ENCODE measurements at regions not wholly inside any gene's neighbourhood (a gene's known extent, or its start where the extent isn't known, plus 50 kb on each side); places are given as distances from the start of the nearest gene placed in this dataset.

- H3K9me3 Mint-ChIP-seq (ENCODE audit: unreplicated experiment): no peaks in the 10 kb centered on the region
- H3K27ac Mint-ChIP-seq (ENCODE audit: unreplicated experiment): no peak overlapping the region
- TF ChIP-seq CTCF (IDR thresholded peaks at IDR 0.05; ENCODE audit: partially characterized antibody, unreplicated experiment): no peak
- no peak overlapping the region for H3K4me3 Mint-ChIP-seq (ENCODE audit: unreplicated experiment)
- no peaks in the 10 kb centered on the region for H3K36me3 Mint-ChIP-seq (ENCODE audit: unreplicated experiment)
- no peak for DNase-seq
- peaks cover 5% of the 10 kb centered on the region for H3K4me1 Mint-ChIP-seq (ENCODE audit: low read depth, unreplicated experiment)
- H3K27me3 Mint-ChIP-seq (ENCODE audit: unreplicated experiment): no peaks in the 10 kb centered on the region
These were observed 114.2 kb upstream of the MIR17HG start for GRCh38 chr13:91233291-91233690.

- no peaks in the 10 kb centered on the region for H3K36me3 Mint-ChIP-seq (ENCODE audit: unreplicated experiment)
- no peak for TF ChIP-seq CTCF (IDR thresholded peaks at IDR 0.05; ENCODE audit: partially characterized antibody, unreplicated experiment)
- H3K4me3 Mint-ChIP-seq (ENCODE audit: unreplicated experiment): no peak overlapping the region
- no peak for DNase-seq
- no peaks in the 10 kb centered on the region for H3K27me3 Mint-ChIP-seq (ENCODE audit: unreplicated experiment)
- peaks cover 5% of the 10 kb centered on the region for H3K4me1 Mint-ChIP-seq (ENCODE audit: low read depth, unreplicated experiment)
- H3K9me3 Mint-ChIP-seq (ENCODE audit: unreplicated experiment): peaks cover 3% of the 10 kb centered on the region
- H3K27ac Mint-ChIP-seq (ENCODE audit: unreplicated experiment): no peak overlapping the region
These were observed 111.3 kb upstream of the MIR17HG start for GRCh38 chr13:91236182-91236581.

- TF ChIP-seq CTCF (IDR thresholded peaks at IDR 0.05; ENCODE audit: partially characterized antibody, unreplicated experiment): no peak
- Mint-ChIP-seq H3K27ac (ENCODE audit: unreplicated experiment) (no peak overlapping the region), H3K4me3 (ENCODE audit: unreplicated experiment) (no peak overlapping the region), H3K9me3 (ENCODE audit: unreplicated experiment) (peaks cover 3% of the 10 kb centered on the region), H3K4me1 (ENCODE audit: low read depth, unreplicated experiment) (peaks cover 5% of the 10 kb centered on the region), H3K27me3 (ENCODE audit: unreplicated experiment) (no peaks in the 10 kb centered on the region), H3K36me3 (ENCODE audit: unreplicated experiment) (peaks cover 7% of the 10 kb centered on the region)
- no peak for DNase-seq
These were observed 110.6 kb upstream of the MIR17HG start for GRCh38 chr13:91236921-91237320.

- no peak for TF ChIP-seq CTCF (IDR thresholded peaks at IDR 0.05; ENCODE audit: partially characterized antibody, unreplicated experiment)
- Mint-ChIP-seq H3K9me3 (ENCODE audit: unreplicated experiment) (peaks cover 3% of the 10 kb centered on the region), H3K27me3 (ENCODE audit: unreplicated experiment) (no peaks in the 10 kb centered on the region), H3K36me3 (ENCODE audit: unreplicated experiment) (peaks cover 14% of the 10 kb centered on the region), H3K4me1 (ENCODE audit: low read depth, unreplicated experiment) (peaks cover under 1% of the 10 kb centered on the region), H3K4me3 (ENCODE audit: unreplicated experiment) (no peak overlapping the region), H3K27ac (ENCODE audit: unreplicated experiment) (no peak overlapping the region)
- no peak for DNase-seq
These were observed 109.5 kb upstream of the MIR17HG start for GRCh38 chr13:91238036-91238435.

- no peaks in the 10 kb centered on the region for H3K4me1 Mint-ChIP-seq (ENCODE audit: low read depth, unreplicated experiment)
- H3K4me3 Mint-ChIP-seq (ENCODE audit: unreplicated experiment): no peak overlapping the region
- no peak overlapping the region for H3K27ac Mint-ChIP-seq (ENCODE audit: unreplicated experiment)
- peaks cover 19% of the 10 kb centered on the region for H3K36me3 Mint-ChIP-seq (ENCODE audit: unreplicated experiment)
- H3K9me3 Mint-ChIP-seq (ENCODE audit: unreplicated experiment): peaks cover 3% of the 10 kb centered on the region
- DNase-seq: no peak
- TF ChIP-seq CTCF (IDR thresholded peaks at IDR 0.05; ENCODE audit: partially characterized antibody, unreplicated experiment): no peak
- no peaks in the 10 kb centered on the region for H3K27me3 Mint-ChIP-seq (ENCODE audit: unreplicated experiment)
These were observed 107.1 kb upstream of the MIR17HG start for GRCh38 chr13:91240341-91240740.
